Astrocyte (in vitro differentiated cells and primary cell): ENCODE measurements at regions not wholly inside any gene's neighbourhood (a gene's known extent, or its start where the extent isn't known, plus 50 kb on each side); places are given as distances from the start of the nearest gene placed in this dataset.

Experiments
- EZH2 ChIP-seq: IDR thresholded peaks from 2 replicates; pipeline ENCODE4 v1.6.1; 2012; ENCODE audit warnings: mild to moderate bottlenecking, low read length, inconsistent platforms; ENCODE audit not compliant: insufficient read depth
- TF ChIP-seq, protein P1 (sequence below): IDR thresholded peaks from 2 replicates; pipeline ENCODE4 v1.5.1; 2011; ENCODE audit warnings: low read depth, mild to moderate bottlenecking, inconsistent platforms, low read length, moderate library complexity; ENCODE audit not compliant: insufficient read depth

DNA sequence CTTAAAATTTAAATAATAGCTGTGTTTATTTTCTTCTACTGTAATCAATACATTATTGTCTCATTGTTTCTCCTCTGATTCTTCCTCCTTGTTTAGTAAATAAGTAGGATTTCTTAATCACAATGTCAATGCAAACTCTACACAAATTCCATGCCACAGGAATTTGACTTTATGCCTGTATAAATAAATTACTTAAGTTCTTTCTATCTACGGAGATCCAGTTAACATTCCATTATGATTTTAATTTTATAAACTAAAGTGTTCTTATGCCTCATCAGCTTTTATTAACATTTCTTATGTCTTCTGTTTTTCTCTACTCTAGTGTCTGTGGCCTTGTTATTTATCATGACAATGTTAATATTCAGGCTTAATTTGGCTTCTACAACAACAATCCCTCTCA lies 1169.2 kb downstream of the GRIK2 start:
- TF ChIP-seq, protein P1, sequence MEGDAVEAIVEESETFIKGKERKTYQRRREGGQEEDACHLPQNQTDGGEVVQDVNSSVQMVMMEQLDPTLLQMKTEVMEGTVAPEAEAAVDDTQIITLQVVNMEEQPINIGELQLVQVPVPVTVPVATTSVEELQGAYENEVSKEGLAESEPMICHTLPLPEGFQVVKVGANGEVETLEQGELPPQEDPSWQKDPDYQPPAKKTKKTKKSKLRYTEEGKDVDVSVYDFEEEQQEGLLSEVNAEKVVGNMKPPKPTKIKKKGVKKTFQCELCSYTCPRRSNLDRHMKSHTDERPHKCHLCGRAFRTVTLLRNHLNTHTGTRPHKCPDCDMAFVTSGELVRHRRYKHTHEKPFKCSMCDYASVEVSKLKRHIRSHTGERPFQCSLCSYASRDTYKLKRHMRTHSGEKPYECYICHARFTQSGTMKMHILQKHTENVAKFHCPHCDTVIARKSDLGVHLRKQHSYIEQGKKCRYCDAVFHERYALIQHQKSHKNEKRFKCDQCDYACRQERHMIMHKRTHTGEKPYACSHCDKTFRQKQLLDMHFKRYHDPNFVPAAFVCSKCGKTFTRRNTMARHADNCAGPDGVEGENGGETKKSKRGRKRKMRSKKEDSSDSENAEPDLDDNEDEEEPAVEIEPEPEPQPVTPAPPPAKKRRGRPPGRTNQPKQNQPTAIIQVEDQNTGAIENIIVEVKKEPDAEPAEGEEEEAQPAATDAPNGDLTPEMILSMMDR, result no peak
- no peak for TF ChIP-seq EZH2
